Keratinocyte (primary cell): ENCODE measurements at regions not wholly inside any gene's neighbourhood (a gene's known extent, or its start where the extent isn't known, plus 50 kb on each side); places are given as distances from the start of the nearest gene placed in this dataset.

Experiments
- EZH2 ChIP-seq: IDR thresholded peaks from one replicate; pipeline ENCODE4 v1.6.1; 2012; ENCODE audit warnings: inconsistent platforms, mild to moderate bottlenecking, low read length, moderate library complexity
- TF ChIP-seq, protein P1 (sequence below), 3 experiments: IDR thresholded peaks in 1 of 3; conservative IDR thresholded peaks in 1 of 3; optimal IDR thresholded peaks in 1 of 3; 2 replicates in 2 of 3; 3 replicates in 1 of 3; pipeline versions ENCODE3 to v1.5.1; 2011; ENCODE audit warnings: low read length in 3 of 3, mild to moderate bottlenecking in 3 of 3, moderate library complexity in 2 of 3, control low read depth in 1 of 3, inconsistent platforms in 1 of 3; ENCODE audit not compliant: insufficient read depth in 2 of 3; ENCODE audit errors: extremely low read depth in 1 of 3

DNA sequence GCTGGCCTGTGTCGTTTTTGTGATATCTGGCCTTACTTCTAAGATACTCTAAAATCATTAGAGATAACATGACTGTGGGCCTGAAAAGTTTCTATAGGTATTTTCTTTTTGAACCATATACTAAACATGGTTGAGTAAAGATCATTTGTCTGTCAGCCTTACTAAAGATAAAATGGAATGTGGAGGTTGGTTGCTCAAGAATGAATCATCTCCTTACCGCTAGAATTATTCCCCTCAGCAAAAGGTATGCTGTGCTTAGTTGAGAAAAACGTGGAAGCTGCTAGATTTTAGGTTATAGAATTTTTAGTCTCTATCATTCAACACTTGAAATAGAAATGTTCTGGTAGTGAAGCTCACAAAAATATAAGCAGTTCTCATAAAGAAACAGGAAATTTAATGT lies 407.3 kb downstream of the AEBP2 start:
- TF ChIP-seq, protein P1, sequence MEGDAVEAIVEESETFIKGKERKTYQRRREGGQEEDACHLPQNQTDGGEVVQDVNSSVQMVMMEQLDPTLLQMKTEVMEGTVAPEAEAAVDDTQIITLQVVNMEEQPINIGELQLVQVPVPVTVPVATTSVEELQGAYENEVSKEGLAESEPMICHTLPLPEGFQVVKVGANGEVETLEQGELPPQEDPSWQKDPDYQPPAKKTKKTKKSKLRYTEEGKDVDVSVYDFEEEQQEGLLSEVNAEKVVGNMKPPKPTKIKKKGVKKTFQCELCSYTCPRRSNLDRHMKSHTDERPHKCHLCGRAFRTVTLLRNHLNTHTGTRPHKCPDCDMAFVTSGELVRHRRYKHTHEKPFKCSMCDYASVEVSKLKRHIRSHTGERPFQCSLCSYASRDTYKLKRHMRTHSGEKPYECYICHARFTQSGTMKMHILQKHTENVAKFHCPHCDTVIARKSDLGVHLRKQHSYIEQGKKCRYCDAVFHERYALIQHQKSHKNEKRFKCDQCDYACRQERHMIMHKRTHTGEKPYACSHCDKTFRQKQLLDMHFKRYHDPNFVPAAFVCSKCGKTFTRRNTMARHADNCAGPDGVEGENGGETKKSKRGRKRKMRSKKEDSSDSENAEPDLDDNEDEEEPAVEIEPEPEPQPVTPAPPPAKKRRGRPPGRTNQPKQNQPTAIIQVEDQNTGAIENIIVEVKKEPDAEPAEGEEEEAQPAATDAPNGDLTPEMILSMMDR (optimal IDR thresholded peaks at IDR 0.05 in 1 of 3, IDR thresholded peaks at IDR 0.05 in 1 of 3, conservative IDR thresholded peaks at IDR 0.05 in 1 of 3; ENCODE audit: extremely low read depth in 1 of 3, insufficient read depth in 2 of 3, low read length in 3 of 3), result no peak
- TF ChIP-seq EZH2, result no peak
